HG03039 (cell line): ENCODE measurements at regions not wholly inside any gene's neighbourhood (a gene's known extent, or its start where the extent isn't known, plus 50 kb on each side); places are given as distances from the start of the nearest gene placed in this dataset.
"Not testable (repeated sequence)": the region's sequence is repeated elsewhere in the genome, so short reads cannot be mapped to it uniquely, and the experiment has no call there.

Experiments used
- ATAC-seq: cut with Tn5 transposase; IDR thresholded peaks from one replicate; pipeline ENCODE4 v1.9.1; 2021; ENCODE audit warnings: mild to moderate bottlenecking, moderate library complexity; ENCODE audit not compliant: unreplicated experiment

DNA sequence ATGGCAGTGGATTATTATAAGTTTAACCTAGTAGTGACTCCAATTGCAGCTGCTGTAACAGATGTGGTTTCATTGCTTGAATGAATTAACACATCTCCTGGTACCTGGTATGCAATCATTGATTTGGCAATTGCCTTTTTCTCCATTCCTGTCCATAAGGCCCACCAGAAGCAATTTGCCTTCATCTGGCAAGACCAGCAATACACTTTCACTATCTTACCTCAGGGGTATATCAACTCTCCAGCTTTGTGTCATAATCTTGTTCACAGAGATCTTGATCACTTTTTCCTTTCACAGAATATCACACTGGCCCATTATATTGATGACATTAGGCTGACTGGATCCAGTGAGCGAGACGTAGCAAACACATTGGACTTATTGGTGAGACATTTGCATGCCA is 128.7 kb upstream of the ZC3H12C start:
- no peak for ATAC-seq

GRCh38 chr11:109965445-109965844 is 127.7 kb upstream of the ZC3H12C start:
- ATAC-seq = not testable (repeated sequence)

- ATAC-seq = not testable (repeated sequence)
These were observed 127.3 kb upstream of the ZC3H12C start for GRCh38 chr11:109965926-109966325.

GRCh38 chr11:109967136-109967535 is 126.1 kb upstream of the ZC3H12C start:
- not testable (repeated sequence) for ATAC-seq

DNA sequence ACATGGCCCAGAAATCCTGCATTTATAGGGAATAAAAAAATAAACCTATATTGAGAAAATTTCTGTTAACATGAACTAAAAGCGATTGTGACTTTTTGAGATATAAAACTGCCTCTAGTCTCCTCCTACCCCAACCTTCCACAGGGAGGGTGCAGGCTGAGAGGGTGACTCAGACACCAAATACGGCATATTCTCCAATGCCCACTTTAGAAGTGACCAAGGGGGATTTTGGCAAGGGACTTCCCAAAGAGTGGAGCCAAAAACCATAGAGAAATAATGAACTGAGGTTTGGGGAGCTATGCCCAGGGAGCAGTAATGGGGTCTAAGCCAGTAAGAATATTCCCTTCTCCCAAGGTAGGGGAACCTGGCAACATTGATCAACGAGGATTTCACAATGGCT is 124.9 kb upstream of the ZC3H12C start:
- no peak for ATAC-seq

- ATAC-seq = no peak
These were observed 124.4 kb upstream of the ZC3H12C start for GRCh38 chr11:109968781-109969180.

DNA sequence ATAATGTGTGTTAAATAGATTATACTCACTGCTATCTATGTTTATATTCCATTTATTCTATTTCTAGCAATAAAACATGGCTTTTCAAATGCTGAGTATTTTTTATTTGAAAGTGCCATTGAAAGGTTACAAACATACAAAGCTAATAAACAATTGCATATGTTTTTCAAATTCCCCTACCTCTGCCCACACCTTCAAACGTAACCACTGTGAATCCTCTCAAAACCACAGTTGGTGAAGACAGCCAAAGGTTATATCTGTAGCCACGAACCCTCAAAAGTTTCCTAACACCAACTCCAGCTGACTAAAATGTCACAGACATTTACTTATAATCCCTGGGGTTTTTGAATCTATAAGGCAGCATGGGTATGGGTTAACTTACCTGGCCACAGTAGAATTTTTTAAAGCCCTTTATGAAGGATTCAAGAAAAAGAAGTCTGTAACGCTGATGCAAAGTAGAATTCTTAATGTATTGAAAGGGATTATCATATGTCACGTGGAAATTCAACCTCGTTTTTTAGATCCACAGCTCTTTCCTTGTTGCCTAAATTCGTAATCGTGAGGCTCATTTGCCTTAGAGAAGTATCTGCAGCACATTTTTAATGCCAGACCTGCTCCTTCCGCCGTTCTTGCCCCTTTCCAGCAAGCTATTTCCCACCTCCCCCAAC is 122.5 kb upstream of the ZC3H12C start:
- peak; percentile 65 for ATAC-seq

DNA sequence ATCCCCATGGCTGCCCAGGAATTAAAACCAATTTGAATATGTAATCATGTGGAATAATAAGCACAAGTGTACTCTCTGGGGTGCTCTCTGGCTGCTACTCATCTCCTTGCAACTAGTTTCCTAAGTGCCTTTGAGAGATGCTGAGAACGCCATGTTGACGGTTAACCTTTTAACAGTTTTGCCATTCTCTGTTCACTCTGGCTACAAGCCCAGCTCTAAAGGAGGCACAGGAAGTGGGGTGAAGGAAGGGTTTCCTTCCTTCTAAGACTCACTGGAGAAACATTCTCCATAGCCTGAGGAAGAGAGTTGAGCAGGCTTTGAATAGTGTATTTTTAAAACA is 122.0 kb upstream of the ZC3H12C start:
- no peak for ATAC-seq

DNA sequence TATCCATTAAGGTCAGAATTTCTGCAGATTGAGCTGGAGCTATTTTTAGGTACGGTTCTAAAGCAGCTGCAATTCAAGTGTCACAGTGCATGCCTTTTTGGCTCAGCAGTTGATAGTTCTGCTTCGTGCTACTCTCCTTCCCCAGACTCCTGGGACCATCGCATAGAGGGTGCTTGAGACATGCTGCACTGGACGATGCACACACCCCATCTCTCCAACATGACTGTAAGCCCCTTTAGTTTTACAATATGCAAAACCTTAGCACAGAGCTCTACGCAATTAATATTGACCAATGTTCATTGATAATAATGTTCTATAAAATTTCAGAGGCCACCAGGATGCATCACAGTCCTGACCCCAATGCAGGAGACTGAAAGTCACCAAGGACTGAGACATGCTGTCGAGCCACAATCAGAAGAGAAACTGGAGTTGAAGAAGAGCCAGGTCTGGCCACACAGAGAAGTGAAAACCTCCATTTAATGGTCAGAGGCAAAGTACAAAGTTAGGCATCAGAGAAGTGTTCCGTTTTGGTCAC is 120.9 kb upstream of the ZC3H12C start:
- peak; percentile 53 for ATAC-seq

- no peak for ATAC-seq
These were observed 120.3 kb upstream of the ZC3H12C start for GRCh38 chr11:109972939-109973338.

DNA sequence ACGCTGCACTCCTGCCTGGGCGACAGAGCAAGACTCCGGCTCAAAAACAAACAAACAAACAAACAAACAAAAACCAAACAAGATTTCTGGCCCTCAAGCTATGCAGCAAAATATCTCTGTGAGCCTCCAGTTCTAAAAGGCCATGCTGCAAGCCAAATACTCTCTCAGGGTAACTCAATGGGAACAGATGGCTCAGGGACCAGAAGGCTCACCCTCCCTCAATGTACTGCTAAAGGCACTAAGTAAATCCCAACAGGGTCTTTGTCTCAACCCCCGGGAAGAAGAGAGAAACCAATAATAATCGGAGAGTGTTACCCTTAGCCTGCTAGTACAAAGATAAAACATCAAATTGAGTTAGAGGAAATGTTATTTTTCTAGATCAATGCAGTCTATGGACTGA is 119.7 kb upstream of the ZC3H12C start:
- ATAC-seq = no peak

- no peak for ATAC-seq
These were observed 118.7 kb upstream of the ZC3H12C start for GRCh38 chr11:109974523-109974922.

DNA sequence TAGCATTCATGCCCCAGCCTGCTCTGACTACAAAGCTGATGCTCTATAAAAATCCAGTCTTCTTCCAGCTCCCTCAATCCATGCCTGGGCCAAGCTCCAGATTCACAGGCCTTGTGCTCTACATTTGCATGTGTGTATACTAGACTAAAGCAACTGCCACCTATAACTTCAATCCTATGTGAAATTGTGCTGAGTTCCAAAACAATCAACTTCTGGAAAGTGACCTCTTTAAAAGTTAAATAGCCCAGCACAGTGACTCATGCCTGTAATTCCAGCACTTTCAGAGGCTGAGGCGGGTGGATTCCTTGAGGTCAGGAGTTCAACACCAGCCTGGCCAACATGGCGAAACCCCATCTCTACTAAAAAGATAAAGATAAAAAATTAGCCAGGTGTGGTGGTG is 114.3 kb upstream of the ZC3H12C start:
- ATAC-seq = no peak

GRCh38 chr11:109981031-109981636 is 112.1 kb upstream of the ZC3H12C start:
- ATAC-seq = no peak

DNA sequence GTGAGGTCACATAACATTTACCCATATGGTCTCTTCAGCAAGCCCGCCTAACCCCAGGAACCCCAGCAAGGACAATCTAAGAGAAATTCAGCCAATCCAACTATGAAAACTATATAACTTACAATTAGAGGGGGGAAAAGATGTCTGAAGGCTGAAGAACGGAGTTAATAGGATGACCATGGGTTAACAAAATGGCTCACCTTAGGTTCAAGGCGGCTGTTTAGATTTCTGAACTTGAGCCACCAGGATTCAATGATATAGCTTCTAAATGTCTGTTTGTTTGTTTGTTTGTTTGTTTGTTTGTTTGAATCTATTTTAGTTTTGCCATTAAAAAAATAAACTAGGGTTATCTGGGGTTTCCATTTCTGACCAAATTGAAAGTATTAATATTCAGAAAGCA is 109.8 kb upstream of the ZC3H12C start:
- ATAC-seq = no peak

GRCh38 chr11:109984634-109985289 is 108.4 kb upstream of the ZC3H12C start:
- ATAC-seq = peak; percentile 92

DNA sequence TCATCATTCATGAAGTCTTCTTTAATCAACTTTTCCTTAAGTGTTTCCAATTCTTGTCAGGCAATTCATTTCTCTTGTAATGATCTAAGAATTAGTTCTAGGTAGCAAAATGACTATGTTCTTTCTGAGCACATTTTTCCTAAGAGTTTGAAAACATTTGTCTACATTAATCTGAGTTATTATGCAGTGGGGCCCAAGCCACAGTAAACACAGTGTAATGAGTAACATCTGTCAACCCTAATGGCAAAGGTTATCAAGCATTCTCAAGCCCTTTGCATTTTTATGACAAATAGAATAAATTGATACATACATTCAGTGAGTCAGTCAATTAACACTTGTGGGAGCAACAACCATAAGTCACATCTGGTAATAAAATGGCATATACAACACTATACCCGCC is 106.7 kb upstream of the ZC3H12C start:
- no peak for ATAC-seq

GRCh38 chr11:109991835-109992234 is 101.4 kb upstream of the ZC3H12C start:
- ATAC-seq = no peak

GRCh38 chr11:109993786-109994185 is 99.4 kb upstream of the ZC3H12C start:
- no peak for ATAC-seq

- ATAC-seq = no peak
These were observed 98.3 kb upstream of the ZC3H12C start for GRCh38 chr11:109994907-109995306.

DNA sequence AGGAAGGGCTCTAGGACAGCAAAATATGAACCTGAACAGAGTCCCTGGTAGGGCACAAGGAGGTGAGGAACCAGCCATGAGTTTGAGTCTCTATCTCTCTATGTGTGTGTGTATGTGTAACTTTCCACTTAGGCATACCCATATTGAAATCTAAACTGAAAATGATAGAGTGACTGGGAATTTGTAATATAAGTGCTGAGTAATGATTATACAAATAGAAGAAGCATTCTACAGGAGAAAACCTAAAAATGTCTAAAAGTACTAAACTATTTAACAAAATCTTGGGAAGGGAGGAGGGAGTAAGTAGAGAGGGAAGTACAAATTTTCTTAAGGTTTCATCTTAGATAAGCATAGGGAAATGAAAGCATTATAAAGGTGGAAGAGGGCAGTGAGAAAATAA is 97.1 kb upstream of the ZC3H12C start:
- no peak for ATAC-seq

DNA sequence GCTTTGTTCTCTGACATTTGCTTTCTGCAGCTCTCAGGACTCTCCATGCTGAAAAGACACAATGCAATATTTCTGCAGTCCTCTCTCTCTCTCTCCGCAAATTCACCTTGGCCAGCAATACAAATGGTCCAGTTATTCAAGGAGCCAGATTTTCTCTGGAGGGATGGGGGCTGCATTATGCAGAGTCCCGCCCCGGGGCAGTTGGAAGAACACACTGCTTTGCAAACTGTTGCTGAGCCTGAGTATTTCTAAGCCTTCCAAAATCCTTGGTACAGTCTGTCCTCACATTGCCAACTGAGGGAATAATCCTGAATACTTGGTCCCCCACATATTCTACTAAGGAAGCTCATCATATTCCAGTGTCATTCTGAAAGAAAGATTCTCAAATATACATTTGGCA is 94.3 kb upstream of the ZC3H12C start:
- no peak for ATAC-seq
